HCT116 (cell line): ENCODE measurements at regions not wholly inside any gene's neighbourhood (a gene's known extent, or its start where the extent isn't known, plus 50 kb on each side); places are given as distances from the start of the nearest gene placed in this dataset.

Source experiments
- CEBPB ChIP-seq: IDR thresholded peaks from 2 replicates; pipeline ENCODE4 v1.6.1; 2012; ENCODE audit warnings: low read depth
- EGR1 ChIP-seq: IDR thresholded peaks from 2 replicates; pipeline ENCODE4 v1.6.1; 2012; ENCODE audit warnings: low read depth
- EZH2 ChIP-seq: fragments of 200-600 bp; sonication (generic); IDR thresholded peaks from 2 replicates; pipeline ENCODE4 v1.6.1; 2017; ENCODE audit warnings: antibody characterized with exemption, mixed run types
- EZH2phosphoT487 ChIP-seq: fragments of 200-600 bp; IDR thresholded peaks from 2 replicates; pipeline ENCODE4 v1.6.1; 2018; ENCODE audit warnings: antibody characterized with exemption, borderline replicate concordance
- POLR2A ChIP-seq: IDR thresholded peaks from 2 replicates; pipeline ENCODE4 v1.7.0; 2011; ENCODE audit warnings: borderline replicate concordance; ENCODE audit not compliant: insufficient read depth, insufficient read length; ENCODE audit errors: extremely low read depth
- POLR2AphosphoS5 ChIP-seq: IDR thresholded peaks from 2 replicates; pipeline ENCODE4 v1.6.1; 2011; ENCODE audit warnings: mild to moderate bottlenecking, low read depth, low read length, moderate library complexity
- RAD21 ChIP-seq: IDR thresholded peaks from 2 replicates; pipeline ENCODE4 v1.6.1; 2012; ENCODE audit warnings: low read depth, mild to moderate bottlenecking
- SIN3A ChIP-seq: IDR thresholded peaks from 2 replicates; pipeline ENCODE4 v1.6.1; 2012; ENCODE audit warnings: low read depth
- YY1 ChIP-seq: IDR thresholded peaks from 2 replicates; pipeline ENCODE4 v1.6.1; 2011; ENCODE audit warnings: low read length, low read depth, moderate library complexity, mild to moderate bottlenecking; ENCODE audit not compliant: insufficient replicate concordance; ENCODE audit errors: extremely low read depth
- ZNF274 ChIP-seq: fragments of 200-500 bp; sonication (Bioruptor generic); IDR thresholded peaks from 2 replicates; pipeline ENCODE4 v1.6.1; 2014; ENCODE audit warnings: mild to moderate bottlenecking, low read depth, low read length, inconsistent platforms
- TF ChIP-seq, protein P1 (sequence below), 3 experiments: fragments of 200-600 bp in 1 of 3; sonication (generic) in 1 of 3; IDR thresholded peaks in 2 of 3; conservative IDR thresholded peaks in 1 of 3; 2 replicates each; pipeline ENCODE4 v1.5.1; 2012 to 2017; ENCODE audit warnings: low read depth in 2 of 3, low read length in 2 of 3, antibody characterized with exemption in 1 of 3, borderline replicate concordance in 1 of 3, control low read depth in 1 of 3, mild to moderate bottlenecking in 1 of 3, mixed read lengths in 1 of 3, mixed run types in 1 of 3, moderate library complexity in 1 of 3; ENCODE audit not compliant: insufficient read depth in 1 of 3
- TF ChIP-seq, protein P2 (sequence below): IDR thresholded peaks from 2 replicates; pipeline ENCODE4 v1.6.1; 2012
- TF ChIP-seq, protein P3 (sequence below): IDR thresholded peaks from 2 replicates; pipeline ENCODE4 v1.6.1; 2012
- TF ChIP-seq, protein P4 (sequence below): IDR thresholded peaks from 2 replicates; pipeline ENCODE4 v1.6.1; 2012; ENCODE audit warnings: low read depth

DNA sequence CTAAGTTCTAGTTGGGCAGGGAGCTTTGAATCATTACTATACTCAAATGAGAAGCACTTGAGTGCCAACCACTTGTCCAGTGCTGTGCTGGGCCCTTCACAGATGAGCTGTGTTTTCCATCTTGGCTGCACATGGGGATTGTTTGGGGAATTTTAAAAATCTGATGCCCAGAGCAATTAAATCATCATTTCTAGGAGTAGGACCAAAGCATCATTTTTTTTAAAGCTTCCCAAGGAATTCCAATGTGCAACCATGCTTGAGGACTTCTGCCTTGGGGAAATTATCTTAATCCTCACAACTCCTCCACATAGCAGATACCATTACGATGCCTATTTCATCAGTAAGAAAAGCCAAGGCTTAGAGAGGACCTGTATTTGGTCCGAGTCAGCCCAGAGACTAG, 131.4 kb downstream of the TMEM174 start:
- no peak for TF ChIP-seq RAD21
- no peak for TF ChIP-seq EZH2
- TF ChIP-seq, protein P1, sequence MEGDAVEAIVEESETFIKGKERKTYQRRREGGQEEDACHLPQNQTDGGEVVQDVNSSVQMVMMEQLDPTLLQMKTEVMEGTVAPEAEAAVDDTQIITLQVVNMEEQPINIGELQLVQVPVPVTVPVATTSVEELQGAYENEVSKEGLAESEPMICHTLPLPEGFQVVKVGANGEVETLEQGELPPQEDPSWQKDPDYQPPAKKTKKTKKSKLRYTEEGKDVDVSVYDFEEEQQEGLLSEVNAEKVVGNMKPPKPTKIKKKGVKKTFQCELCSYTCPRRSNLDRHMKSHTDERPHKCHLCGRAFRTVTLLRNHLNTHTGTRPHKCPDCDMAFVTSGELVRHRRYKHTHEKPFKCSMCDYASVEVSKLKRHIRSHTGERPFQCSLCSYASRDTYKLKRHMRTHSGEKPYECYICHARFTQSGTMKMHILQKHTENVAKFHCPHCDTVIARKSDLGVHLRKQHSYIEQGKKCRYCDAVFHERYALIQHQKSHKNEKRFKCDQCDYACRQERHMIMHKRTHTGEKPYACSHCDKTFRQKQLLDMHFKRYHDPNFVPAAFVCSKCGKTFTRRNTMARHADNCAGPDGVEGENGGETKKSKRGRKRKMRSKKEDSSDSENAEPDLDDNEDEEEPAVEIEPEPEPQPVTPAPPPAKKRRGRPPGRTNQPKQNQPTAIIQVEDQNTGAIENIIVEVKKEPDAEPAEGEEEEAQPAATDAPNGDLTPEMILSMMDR (IDR thresholded peaks at IDR 0.05 in 2 of 3, conservative IDR thresholded peaks at IDR 0.05 in 1 of 3; ENCODE audit: borderline replicate concordance in 1 of 3, insufficient read depth in 1 of 3, low read depth in 2 of 3, low read length in 2 of 3) = no peak
- TF ChIP-seq, protein P2, sequence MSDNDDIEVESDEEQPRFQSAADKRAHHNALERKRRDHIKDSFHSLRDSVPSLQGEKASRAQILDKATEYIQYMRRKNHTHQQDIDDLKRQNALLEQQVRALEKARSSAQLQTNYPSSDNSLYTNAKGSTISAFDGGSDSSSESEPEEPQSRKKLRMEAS = no peak
- no peak for TF ChIP-seq EGR1
- no peak for TF ChIP-seq POLR2AphosphoS5
- no peak for TF ChIP-seq EZH2phosphoT487
- TF ChIP-seq, protein P3, sequence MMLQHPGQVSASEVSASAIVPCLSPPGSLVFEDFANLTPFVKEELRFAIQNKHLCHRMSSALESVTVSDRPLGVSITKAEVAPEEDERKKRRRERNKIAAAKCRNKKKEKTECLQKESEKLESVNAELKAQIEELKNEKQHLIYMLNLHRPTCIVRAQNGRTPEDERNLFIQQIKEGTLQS = no peak
- no peak for TF ChIP-seq YY1
- no peak for TF ChIP-seq POLR2A
- TF ChIP-seq, protein P4, sequence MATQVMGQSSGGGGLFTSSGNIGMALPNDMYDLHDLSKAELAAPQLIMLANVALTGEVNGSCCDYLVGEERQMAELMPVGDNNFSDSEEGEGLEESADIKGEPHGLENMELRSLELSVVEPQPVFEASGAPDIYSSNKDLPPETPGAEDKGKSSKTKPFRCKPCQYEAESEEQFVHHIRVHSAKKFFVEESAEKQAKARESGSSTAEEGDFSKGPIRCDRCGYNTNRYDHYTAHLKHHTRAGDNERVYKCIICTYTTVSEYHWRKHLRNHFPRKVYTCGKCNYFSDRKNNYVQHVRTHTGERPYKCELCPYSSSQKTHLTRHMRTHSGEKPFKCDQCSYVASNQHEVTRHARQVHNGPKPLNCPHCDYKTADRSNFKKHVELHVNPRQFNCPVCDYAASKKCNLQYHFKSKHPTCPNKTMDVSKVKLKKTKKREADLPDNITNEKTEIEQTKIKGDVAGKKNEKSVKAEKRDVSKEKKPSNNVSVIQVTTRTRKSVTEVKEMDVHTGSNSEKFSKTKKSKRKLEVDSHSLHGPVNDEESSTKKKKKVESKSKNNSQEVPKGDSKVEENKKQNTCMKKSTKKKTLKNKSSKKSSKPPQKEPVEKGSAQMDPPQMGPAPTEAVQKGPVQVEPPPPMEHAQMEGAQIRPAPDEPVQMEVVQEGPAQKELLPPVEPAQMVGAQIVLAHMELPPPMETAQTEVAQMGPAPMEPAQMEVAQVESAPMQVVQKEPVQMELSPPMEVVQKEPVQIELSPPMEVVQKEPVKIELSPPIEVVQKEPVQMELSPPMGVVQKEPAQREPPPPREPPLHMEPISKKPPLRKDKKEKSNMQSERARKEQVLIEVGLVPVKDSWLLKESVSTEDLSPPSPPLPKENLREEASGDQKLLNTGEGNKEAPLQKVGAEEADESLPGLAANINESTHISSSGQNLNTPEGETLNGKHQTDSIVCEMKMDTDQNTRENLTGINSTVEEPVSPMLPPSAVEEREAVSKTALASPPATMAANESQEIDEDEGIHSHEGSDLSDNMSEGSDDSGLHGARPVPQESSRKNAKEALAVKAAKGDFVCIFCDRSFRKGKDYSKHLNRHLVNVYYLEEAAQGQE = no peak
- TF ChIP-seq CEBPB = no peak
- no peak for TF ChIP-seq ZNF274
- TF ChIP-seq SIN3A = no peak
